GM12891 (cell line): ENCODE measurements at regions not wholly inside any gene's neighbourhood (a gene's known extent, or its start where the extent isn't known, plus 50 kb on each side); places are given as distances from the start of the nearest gene placed in this dataset.

Experiments
- PAX5 ChIP-seq: IDR thresholded peaks from 2 replicates; pipeline ENCODE4 v1.6.1; 2011; ENCODE audit warnings: low read length, moderate library complexity, mild to moderate bottlenecking; ENCODE audit not compliant: insufficient read depth, severe bottlenecking
- POLR2A ChIP-seq: IDR thresholded peaks from 2 replicates; pipeline ENCODE4 v1.6.1; 2011; ENCODE audit warnings: low read depth, low read length, control low read depth
- POLR2AphosphoS5 ChIP-seq: IDR thresholded peaks from 2 replicates; pipeline ENCODE4 v1.6.1; 2011; ENCODE audit warnings: low read depth, low read length, control low read depth
- POU2F2 ChIP-seq: IDR thresholded peaks from 2 replicates; pipeline ENCODE4 v1.6.1; 2011; ENCODE audit warnings: low read depth, mild to moderate bottlenecking, control low read depth, low read length, moderate library complexity
- SPI1 ChIP-seq: IDR thresholded peaks from 2 replicates; pipeline ENCODE4 v1.6.1; 2011; ENCODE audit warnings: low read depth, low read length, control low read depth
- TAF1 ChIP-seq: IDR thresholded peaks from 2 replicates; pipeline ENCODE4 v1.6.1; 2011; ENCODE audit warnings: low read depth, low read length, control low read depth

DNA sequence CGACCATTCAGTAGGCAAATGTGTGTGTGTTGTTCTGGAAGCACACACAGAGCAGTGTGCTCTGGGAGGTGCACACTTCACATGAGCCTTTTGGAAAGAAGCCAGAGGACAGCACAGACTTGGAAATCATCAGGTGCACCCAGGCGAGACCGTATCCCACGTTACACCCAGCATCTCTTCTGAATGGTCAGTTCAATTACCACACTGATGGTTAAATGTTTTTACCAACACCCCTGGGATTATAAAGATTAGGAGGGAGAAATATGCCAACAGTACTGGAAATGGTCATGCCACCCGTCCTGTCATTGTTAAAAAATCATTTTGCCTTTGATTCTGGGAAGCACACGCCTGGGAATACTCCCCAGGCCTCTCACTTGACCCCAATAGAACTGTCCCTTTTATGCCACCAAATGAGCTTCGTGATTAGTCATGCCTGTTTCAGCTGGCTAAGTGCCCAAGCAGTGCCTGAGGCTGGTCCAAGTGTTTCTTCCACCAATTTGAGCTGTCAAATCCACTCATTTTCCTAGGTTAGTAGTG lies 183.7 kb downstream of the NRP2 start:
- TF ChIP-seq POLR2A = no peak
- no peak for TF ChIP-seq POLR2AphosphoS5
- no peak for TF ChIP-seq TAF1
- no peak for TF ChIP-seq SPI1
- TF ChIP-seq POU2F2 = no peak
- no peak for TF ChIP-seq PAX5
